ENCODE measurements at regions not wholly inside any gene's neighbourhood (a gene's known extent, or its start where the extent isn't known, plus 50 kb on each side); places are given as distances from the start of the nearest gene placed in this dataset.

DNA sequence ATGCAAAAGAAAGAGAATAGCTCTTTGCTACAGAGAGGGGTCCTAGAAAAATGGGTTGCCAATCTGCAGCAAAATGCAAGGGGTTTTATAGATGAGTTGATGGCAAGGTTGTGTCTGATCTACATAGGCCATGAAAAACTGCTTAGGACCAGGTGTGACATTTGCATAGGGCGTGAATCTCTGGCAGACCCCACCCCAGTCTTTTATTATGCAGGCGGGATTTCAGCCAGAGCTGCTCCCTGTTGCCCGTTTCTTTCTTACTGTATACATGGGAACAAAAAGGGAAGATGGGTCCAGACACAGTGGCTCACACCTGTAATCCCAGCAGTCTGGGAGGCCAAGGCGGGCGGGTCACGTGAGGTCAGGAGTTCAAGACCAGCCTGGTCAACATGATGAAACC lies 286.4 kb upstream of the LRRTM4 start:
- TF ChIP-seq EZH2 (IDR thresholded peaks at IDR 0.05; ENCODE audit: borderline replicate concordance, low read length): no peak
- TF ChIP-seq, protein P1, sequence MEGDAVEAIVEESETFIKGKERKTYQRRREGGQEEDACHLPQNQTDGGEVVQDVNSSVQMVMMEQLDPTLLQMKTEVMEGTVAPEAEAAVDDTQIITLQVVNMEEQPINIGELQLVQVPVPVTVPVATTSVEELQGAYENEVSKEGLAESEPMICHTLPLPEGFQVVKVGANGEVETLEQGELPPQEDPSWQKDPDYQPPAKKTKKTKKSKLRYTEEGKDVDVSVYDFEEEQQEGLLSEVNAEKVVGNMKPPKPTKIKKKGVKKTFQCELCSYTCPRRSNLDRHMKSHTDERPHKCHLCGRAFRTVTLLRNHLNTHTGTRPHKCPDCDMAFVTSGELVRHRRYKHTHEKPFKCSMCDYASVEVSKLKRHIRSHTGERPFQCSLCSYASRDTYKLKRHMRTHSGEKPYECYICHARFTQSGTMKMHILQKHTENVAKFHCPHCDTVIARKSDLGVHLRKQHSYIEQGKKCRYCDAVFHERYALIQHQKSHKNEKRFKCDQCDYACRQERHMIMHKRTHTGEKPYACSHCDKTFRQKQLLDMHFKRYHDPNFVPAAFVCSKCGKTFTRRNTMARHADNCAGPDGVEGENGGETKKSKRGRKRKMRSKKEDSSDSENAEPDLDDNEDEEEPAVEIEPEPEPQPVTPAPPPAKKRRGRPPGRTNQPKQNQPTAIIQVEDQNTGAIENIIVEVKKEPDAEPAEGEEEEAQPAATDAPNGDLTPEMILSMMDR (IDR thresholded peaks at IDR 0.05; ENCODE audit: low read length): no peak

Data from OCI-LY1 (cell line).